Tibial nerve (tissue), 3 donors: ENCODE measurements at regions not wholly inside any gene's neighbourhood (a gene's known extent, or its start where the extent isn't known, plus 50 kb on each side); places are given as distances from the start of the nearest gene placed in this dataset.

Source experiments
- POLR2A ChIP-seq, 2 donors: fragments of 450-650 bp; IDR thresholded peaks; one replicate each; pipeline ENCODE4 v1.6.1; 2017; ENCODE audit warnings: antibody characterized with exemption in 2 of 2, mild to moderate bottlenecking in 2 of 2, moderate library complexity in 2 of 2
- TF ChIP-seq, protein P1 (sequence below), 5 experiments: fragments of 200-600 bp in 3 of 5; fragments of 450-650 bp in 2 of 5; sonication (generic) in 3 of 5; IDR thresholded peaks; one replicate each; pipeline ENCODE4 v1.5.1; 2016 to 2019; ENCODE audit warnings: antibody characterized with exemption in 5 of 5, mild to moderate bottlenecking in 3 of 5, moderate library complexity in 2 of 5

DNA sequence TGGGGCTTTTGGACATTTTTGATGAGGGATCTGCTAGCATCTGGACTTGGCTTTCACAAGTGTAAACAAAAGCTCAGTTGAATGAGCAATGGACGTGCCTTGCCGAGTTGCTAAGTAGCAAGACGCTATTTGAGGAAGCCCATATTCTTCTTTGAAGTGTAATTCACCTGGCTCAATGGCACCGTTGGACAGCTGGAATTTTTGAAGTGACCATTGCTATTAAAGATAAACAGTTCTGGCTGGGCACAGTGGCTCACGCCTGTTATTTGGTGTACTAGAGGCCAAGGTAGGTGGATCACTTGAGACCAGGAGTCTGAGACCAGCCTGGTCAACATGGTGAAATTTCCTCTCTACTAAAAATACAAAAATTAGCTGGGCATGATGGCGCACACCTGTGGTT, 88.8 kb upstream of the SOX4 start:
- TF ChIP-seq, protein P1, sequence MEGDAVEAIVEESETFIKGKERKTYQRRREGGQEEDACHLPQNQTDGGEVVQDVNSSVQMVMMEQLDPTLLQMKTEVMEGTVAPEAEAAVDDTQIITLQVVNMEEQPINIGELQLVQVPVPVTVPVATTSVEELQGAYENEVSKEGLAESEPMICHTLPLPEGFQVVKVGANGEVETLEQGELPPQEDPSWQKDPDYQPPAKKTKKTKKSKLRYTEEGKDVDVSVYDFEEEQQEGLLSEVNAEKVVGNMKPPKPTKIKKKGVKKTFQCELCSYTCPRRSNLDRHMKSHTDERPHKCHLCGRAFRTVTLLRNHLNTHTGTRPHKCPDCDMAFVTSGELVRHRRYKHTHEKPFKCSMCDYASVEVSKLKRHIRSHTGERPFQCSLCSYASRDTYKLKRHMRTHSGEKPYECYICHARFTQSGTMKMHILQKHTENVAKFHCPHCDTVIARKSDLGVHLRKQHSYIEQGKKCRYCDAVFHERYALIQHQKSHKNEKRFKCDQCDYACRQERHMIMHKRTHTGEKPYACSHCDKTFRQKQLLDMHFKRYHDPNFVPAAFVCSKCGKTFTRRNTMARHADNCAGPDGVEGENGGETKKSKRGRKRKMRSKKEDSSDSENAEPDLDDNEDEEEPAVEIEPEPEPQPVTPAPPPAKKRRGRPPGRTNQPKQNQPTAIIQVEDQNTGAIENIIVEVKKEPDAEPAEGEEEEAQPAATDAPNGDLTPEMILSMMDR (IDR thresholded peaks at IDR 0.05), result no peak
- TF ChIP-seq POLR2A (IDR thresholded peaks at IDR 0.05), result no peak
